GM12878 (cell line): ENCODE measurements at regions not wholly inside any gene's neighbourhood (a gene's known extent, or its start where the extent isn't known, plus 50 kb on each side); places are given as distances from the start of the nearest gene placed in this dataset.
A peak's percentile ranks its signal among the peaks of the same experiment; 100 is the strongest.

ENCODE experiments used
- ATAC-seq: fragments of 200-7000 bp; cut with Tn5 transposase; 3 replicates; pipeline ENCODE4 v1.9.1; 2020; ENCODE audit warnings: mild to moderate bottlenecking, moderate library complexity
- BruUV-seq: library from RNA; stranded (reverse); fragments of 400-500 nt; replicated peaks from 2 replicates; lab custom pipeline; 2021; lab: Mats Ljungman, UMichigan
- CTCF ChIA-PET: fragments of 300-600 bp; sonication (Branson Sonifier 250); formaldehyde crosslinking; extraction: SDS; loops from one replicate; lab custom pipeline; 2021; ENCODE audit warnings: inconsistent platforms; lab: Yijun Ruan, JAX
- POLR2A ChIA-PET: fragments of 350-600 bp; formaldehyde crosslinking; extraction: SDS; loops from one replicate; lab custom pipeline; 2021; ENCODE audit warnings: inconsistent platforms; lab: Charles Lee
- RAD21 ChIA-PET: fragments of 300-600 bp; sonication (Branson Sonifier 250); formaldehyde crosslinking; loops from one replicate; lab custom pipeline; 2023; ENCODE audit warnings: antibody characterized with exemption; ENCODE audit not compliant: unreplicated experiment; lab: Charles Lee
- SMC1A ChIA-PET: fragments of 300-600 bp; sonication (Branson Sonifier 250); formaldehyde crosslinking; loops from one replicate; lab custom pipeline; 2023; ENCODE audit not compliant: unreplicated experiment, uncharacterized antibody; lab: Charles Lee
- DNase-seq: peaks from one replicate; pipeline ENCODE4 v3.0.0-alpha.2; 2011; ENCODE audit warnings: low read depth, low spot score
- FAIRE-seq: peaks from 3 replicates; lab custom pipeline; 2011; peaks lifted over from hg19 to GRCh38; lab: Jason Lieb, UNC
- H2AFZ ChIP-seq: 2 replicates; pipeline ENCODE4 v1.6.0; 2011; ENCODE audit warnings: low read depth, low read length, control low read depth; ENCODE audit not compliant: control insufficient read depth
- H3K27ac ChIP-seq: 2 replicates; pipeline ENCODE4 v1.5.1; 2011; ENCODE audit warnings: control low read depth; ENCODE audit not compliant: control insufficient read depth, insufficient read depth
- H3K27me3 ChIP-seq, 2 experiments: replicated peaks in 1 of 2; 2 replicates each; pipeline versions ENCODE4 v1.6.0 to v1.6.1; 2011; ENCODE audit warnings: low read length in 1 of 2; ENCODE audit not compliant: control insufficient read depth in 2 of 2, insufficient read depth in 2 of 2
- H3K36me3 ChIP-seq, 2 experiments: 2 replicates each; pipeline ENCODE4 v1.5.1; 2011; ENCODE audit warnings: low read length in 1 of 2; ENCODE audit not compliant: control insufficient read depth in 2 of 2, insufficient read depth in 2 of 2
- H3K4me1 ChIP-seq: 2 replicates; pipeline ENCODE4 v1.6.1; 2011; ENCODE audit warnings: mild to moderate bottlenecking, low read length, moderate library complexity, mixed read lengths; ENCODE audit not compliant: control insufficient read depth, insufficient read depth
- H3K4me2 ChIP-seq: 2 replicates; pipeline ENCODE4 v1.6.0; 2011; ENCODE audit warnings: control low read depth; ENCODE audit not compliant: control insufficient read depth, insufficient read depth
- H3K4me3 ChIP-seq: fragments of 200-600 bp; sonication (generic); 2 replicates; pipeline ENCODE4 v1.5.1; 2016
- H3K79me2 ChIP-seq: 2 replicates; pipeline ENCODE4 v1.6.0; 2011; ENCODE audit warnings: low read length; ENCODE audit not compliant: control insufficient read depth, insufficient read depth
- H3K9ac ChIP-seq: 2 replicates; pipeline ENCODE4 v1.8.0; 2011; ENCODE audit warnings: low read length, control low read depth, mixed read lengths; ENCODE audit not compliant: control insufficient read depth, insufficient read depth
- H3K9me3 ChIP-seq: replicated peaks from 3 replicates; pipeline ENCODE4 v1.5.1; 2011; ENCODE audit warnings: mild to moderate bottlenecking, low read length; ENCODE audit not compliant: control insufficient read depth, insufficient read depth
- H4K20me1 ChIP-seq: 2 replicates; pipeline ENCODE4 v1.6.0; 2011; ENCODE audit not compliant: control insufficient read depth, insufficient read depth
- ATF2 ChIP-seq: IDR thresholded peaks from 2 replicates; pipeline ENCODE4 v1.6.1; 2012; ENCODE audit warnings: low read length, inconsistent platforms
- CREM ChIP-seq: IDR thresholded peaks from 2 replicates; pipeline ENCODE4 v1.6.1; 2014; ENCODE audit warnings: antibody characterized with exemption, low read depth
- FOXM1 ChIP-seq: IDR thresholded peaks from 2 replicates; pipeline ENCODE4 v1.6.1; 2012; ENCODE audit warnings: low read depth, mild to moderate bottlenecking, inconsistent platforms, low read length, moderate library complexity
- JUNB ChIP-seq: IDR thresholded peaks from 2 replicates; pipeline ENCODE4 v1.6.1; 2016; ENCODE audit warnings: antibody characterized with exemption, mild to moderate bottlenecking
- JUND ChIP-seq: IDR thresholded peaks from 2 replicates; pipeline ENCODE4 v1.6.1; 2012; ENCODE audit warnings: low read depth, mild to moderate bottlenecking, low read length, improper control_type of control experiment, moderate library complexity
- MEF2A ChIP-seq: IDR thresholded peaks from 2 replicates; pipeline ENCODE4 v1.6.1; 2011; ENCODE audit warnings: low read depth, mild to moderate bottlenecking, low read length, moderate library complexity; ENCODE audit not compliant: insufficient read depth
- NFYA ChIP-seq: IDR thresholded peaks from 2 replicates; pipeline ENCODE4 v1.6.1; 2011; ENCODE audit warnings: low read depth, mild to moderate bottlenecking, low read length, improper control_type of control experiment, borderline replicate concordance
- NR2C2 ChIP-seq: IDR thresholded peaks from 2 replicates; pipeline ENCODE4 v1.6.1; 2011; ENCODE audit warnings: borderline replicate concordance, low read depth; ENCODE audit not compliant: control insufficient read depth, insufficient read length
- RAD21 ChIP-seq: IDR thresholded peaks from 2 replicates; pipeline ENCODE4 v1.6.1; 2011; ENCODE audit warnings: mild to moderate bottlenecking, low read depth, low read length, moderate library complexity; ENCODE audit not compliant: insufficient read depth
- RUNX3 ChIP-seq: IDR thresholded peaks from 2 replicates; pipeline ENCODE4 v1.6.1; 2012; ENCODE audit warnings: low read length, inconsistent platforms
- SIN3A ChIP-seq: IDR thresholded peaks from 2 replicates; pipeline ENCODE4 v1.6.1; 2012; ENCODE audit warnings: low read depth, low read length, improper control_type of control experiment
- TBL1XR1 ChIP-seq: IDR thresholded peaks from 2 replicates; pipeline ENCODE4 v1.6.1; 2012; ENCODE audit warnings: low read depth, low read length, improper control_type of control experiment
- YBX1 ChIP-seq: fragments of 450-650 bp; IDR thresholded peaks from 2 replicates; pipeline ENCODE4 v1.6.1; 2016; ENCODE audit warnings: antibody characterized with exemption
- ZBED1 ChIP-seq: IDR thresholded peaks from 2 replicates; pipeline ENCODE4 v1.6.1; 2016; ENCODE audit warnings: borderline replicate concordance
- WGBS: methylation state at CpG from one replicate; pipeline ENCODE4 v1.1.6; 2016; ENCODE audit warnings: low lambda C conversion rate; ENCODE audit not compliant: insufficient replicate concordance, insufficient coverage; ENCODE audit errors: missing lambda C conversion rate; 5-methylcytosine and 5-hydroxymethylcytosine counted together
- in situ Hi-C: fragments of 300-500 bp; cut with MboI; formaldehyde crosslinking; loops from 9 replicates; pipeline ENCODE4 v1.14.3; 2018; ENCODE audit warnings: mixed read lengths
- intact Hi-C: fragments of 100-400 bp; cut with micrococcal nuclease; formaldehyde crosslinking; loops from one replicate; pipeline ENCODE4 v1.14.2; 2022; ENCODE audit not compliant: unreplicated experiment

DNA sequence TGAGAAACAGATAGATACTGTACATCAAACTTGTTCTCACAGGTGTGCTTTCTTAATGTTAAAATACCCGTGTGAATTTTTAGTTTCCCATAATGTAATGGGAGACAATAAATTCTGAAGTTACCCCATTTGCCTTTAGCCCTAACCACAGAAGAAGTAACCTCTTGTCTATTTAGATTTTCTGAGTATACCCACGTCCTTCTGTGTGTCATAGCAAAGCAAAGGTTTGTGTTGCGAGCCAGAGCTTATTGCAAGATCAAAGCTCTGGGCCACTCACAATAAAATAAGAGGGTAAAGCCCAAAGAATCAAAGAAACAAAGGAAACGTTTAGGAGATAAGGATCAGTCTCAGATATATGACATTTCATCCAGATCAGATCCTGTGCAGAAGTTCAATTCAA is 73.9 kb downstream of the BMP4 start (continued):
- TF ChIP-seq MEF2A = peak; percentile 54; the same call in 1 of the 2 replicates
- no peak for TF ChIP-seq SIN3A
- peak; percentile 92 for TF ChIP-seq RUNX3
- peak; percentile 39; the same call in 1 of the 2 replicates for TF ChIP-seq RAD21
- TF ChIP-seq TBL1XR1 = no peak
- no peak for TF ChIP-seq JUND
- TF ChIP-seq YBX1 = no peak
- TF ChIP-seq CREM = 0 out of 2 replicates have a peak, but pooled peaks have one; percentile 18

DNA sequence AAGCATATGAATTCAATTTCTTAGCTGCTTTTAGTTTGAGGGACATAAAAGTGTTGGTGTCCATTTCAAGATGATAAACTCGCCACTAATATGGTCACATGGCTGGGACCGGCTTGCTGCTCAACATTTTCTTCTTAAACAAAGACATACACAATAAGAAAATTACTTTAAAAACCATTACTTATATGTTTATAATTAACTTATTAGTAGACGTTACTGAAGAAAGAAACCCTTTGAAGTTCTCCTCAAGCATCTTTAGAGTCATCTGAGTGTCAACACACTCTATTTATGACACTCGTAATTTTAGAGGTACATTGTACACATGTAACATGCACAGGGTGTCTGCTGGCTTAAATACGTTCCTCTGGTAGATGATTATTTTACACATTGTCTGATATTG is 74.7 kb downstream of the BMP4 start:
- H3K4me1 ChIP-seq = peaks cover 4% of the 10 kb centered on the region; the same call in 1 of the 2 replicates
- H3K4me2 ChIP-seq = no peak overlapping the region
- ATAC-seq (no peak), FAIRE-seq (no peak), DNase-seq (no peak)
- no peak for TF ChIP-seq NFYA
- no peak for TF ChIP-seq JUNB
- 0 out of 2 replicates have a peak, but pooled peaks have one; percentile 8 for TF ChIP-seq FOXM1
- TF ChIP-seq ZBED1 = 0 out of 2 replicates have a peak, but pooled peaks have one; percentile 1
- no peak for TF ChIP-seq NR2C2
- peak; percentile 1; the same call in 1 of the 2 replicates for TF ChIP-seq ATF2
- H3K9ac ChIP-seq = no peak overlapping the region
- no peaks in the 10 kb centered on the region; the same call in 2 of the 3 replicates for H3K9me3 ChIP-seq
- 12% methylated on average over 5 of the region's 5 CpGs for WGBS
- ChIA-PET RAD21 (no interaction called here), SMC1A (no interaction called here), CTCF (no interaction called here), POLR2A (no interaction called here)
- H2AFZ ChIP-seq = no peak overlapping the region
- no peak overlapping the region for H3K4me3 ChIP-seq
- BruUV-seq = no TSS peak
- no peaks in the 10 kb centered on the region for H3K36me3 ChIP-seq
- intact Hi-C loops (no loop called here), in situ Hi-C loops (no loop called here)
- H3K27ac ChIP-seq = peak overlapping the region; percentile 84
- no peaks in the 10 kb centered on the region for H3K27me3 ChIP-seq
- H3K79me2 ChIP-seq = no peaks in the 10 kb centered on the region
- H4K20me1 ChIP-seq = no peaks in the 10 kb centered on the region
